Tibial nerve (tissue), 4 donors: ENCODE measurements at regions not wholly inside any gene's neighbourhood (a gene's known extent, or its start where the extent isn't known, plus 50 kb on each side); places are given as distances from the start of the nearest gene placed in this dataset.

ENCODE experiments used
- CTCF ChIP-seq, 5 experiments: fragments of 200-600 bp in 3 of 5; fragments of 450-650 bp in 2 of 5; sonication (generic) in 3 of 5; IDR thresholded peaks; one replicate each; pipeline ENCODE4 v1.5.1; 2016 to 2019; ENCODE audit warnings: antibody characterized with exemption in 5 of 5, mild to moderate bottlenecking in 3 of 5, moderate library complexity in 2 of 5
- EP300 ChIP-seq, 2 donors: sonication (generic); formaldehyde crosslinking; IDR thresholded peaks; one replicate each; pipeline ENCODE4 v1.6.1; 2017; ENCODE audit warnings: antibody characterized with exemption in 2 of 2, mild to moderate bottlenecking in 1 of 2
- POLR2A ChIP-seq, 2 donors: fragments of 450-650 bp; IDR thresholded peaks; one replicate each; pipeline ENCODE4 v1.6.1; 2017; ENCODE audit warnings: antibody characterized with exemption in 2 of 2, mild to moderate bottlenecking in 2 of 2, moderate library complexity in 2 of 2

DNA sequence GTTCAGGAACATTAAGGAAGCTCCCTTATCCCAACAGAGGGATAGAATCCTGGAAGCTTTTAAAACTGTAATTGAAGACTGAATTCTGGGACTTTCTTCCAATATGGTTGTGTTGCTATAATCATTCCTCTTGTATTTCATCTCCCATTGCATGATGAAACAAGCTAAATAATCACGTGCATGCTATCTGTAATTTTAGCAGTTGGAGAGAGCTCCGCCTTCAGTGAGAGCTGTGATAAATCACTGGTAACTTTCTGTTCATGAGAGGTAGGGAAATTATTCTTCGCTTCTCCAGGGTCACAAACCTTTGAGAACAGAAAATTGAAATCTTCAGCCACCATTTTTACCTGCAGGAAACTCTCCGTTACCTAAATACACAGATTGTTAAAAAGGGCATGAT is 530.2 kb downstream of the HTR7 start:
- TF ChIP-seq CTCF (IDR thresholded peaks at IDR 0.05) (no peak), POLR2A (IDR thresholded peaks at IDR 0.05) (no peak), EP300 (IDR thresholded peaks at IDR 0.05) (no peak)
